GM21619 (cell line): ENCODE measurements at regions not wholly inside any gene's neighbourhood (a gene's known extent, or its start where the extent isn't known, plus 50 kb on each side); places are given as distances from the start of the nearest gene placed in this dataset.
"Not testable (repeated sequence)": the region's sequence is repeated elsewhere in the genome, so short reads cannot be mapped to it uniquely, and the experiment has no call there.

Source experiments
- ATAC-seq: cut with Tn5 transposase; IDR thresholded peaks from one replicate; pipeline ENCODE4 v1.9.1; 2021; ENCODE audit not compliant: unreplicated experiment

- no peak for ATAC-seq
Measured at GRCh38 chr10:86579883-86580520, 58.4 kb upstream of the WAPL start.

DNA sequence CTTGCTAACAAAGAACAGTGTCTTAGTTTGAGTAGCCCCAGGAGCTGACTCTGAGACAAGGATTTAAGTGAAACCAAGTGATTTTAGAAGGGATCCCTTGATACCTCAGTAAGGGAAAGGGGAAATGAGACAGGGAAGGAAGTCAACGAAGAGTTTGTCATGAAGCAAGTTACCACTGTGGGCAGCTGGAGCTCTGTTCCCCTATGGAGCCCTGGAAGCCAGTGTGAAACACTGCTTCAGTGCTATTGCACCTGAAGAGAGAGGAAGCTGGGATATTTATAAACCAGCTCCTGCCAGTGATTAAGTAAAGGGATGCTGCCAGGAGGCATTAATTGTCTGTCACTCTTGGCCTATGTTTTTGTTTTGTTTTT, 58.9 kb upstream of the WAPL start:
- no peak for ATAC-seq

- peak; percentile 64 for ATAC-seq
Measured at GRCh38 chr10:86583983-86584382, 62.4 kb upstream of the WAPL start.

DNA sequence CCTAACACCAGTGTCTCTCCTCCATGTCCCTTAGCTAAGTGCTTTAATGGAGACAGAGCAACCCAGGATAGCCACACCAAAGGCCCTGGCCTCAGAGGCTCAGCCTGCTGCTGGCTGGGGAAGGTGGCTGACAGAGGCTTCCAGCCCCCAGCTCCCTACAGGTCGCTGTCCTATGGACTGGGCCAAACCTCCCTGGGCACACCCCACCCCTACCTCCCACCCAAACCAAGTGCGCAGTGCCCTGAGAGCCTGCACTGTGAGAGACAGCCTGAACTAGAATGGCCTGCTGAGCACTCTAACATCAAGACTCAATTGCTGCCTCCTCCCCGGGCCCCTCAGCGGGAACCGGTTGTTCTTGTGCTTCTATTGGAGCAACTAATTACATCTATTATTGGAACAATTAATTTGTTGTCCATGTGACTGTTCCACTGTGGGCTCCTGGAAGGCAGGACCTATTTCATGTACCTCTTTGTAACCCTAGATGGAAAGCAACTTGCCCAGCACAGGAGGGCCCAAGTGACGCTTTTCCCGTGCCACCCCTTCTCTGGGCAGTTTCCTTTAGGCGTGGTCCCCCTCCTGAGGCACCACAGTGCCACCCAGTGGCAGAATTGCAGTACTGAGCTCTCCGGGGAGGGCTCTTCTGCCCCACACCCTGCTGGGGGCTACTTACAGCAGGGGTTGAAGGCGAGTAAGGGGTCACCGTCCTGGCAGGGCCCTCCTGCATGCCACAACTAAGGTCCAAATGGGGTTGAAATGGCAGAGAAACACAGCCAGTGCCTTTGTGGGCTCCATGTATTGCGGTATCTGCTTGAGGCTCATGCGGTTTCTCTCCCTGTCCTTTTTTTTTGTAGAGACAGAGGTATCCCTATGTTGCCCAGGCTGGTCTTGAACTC, 63.7 kb upstream of the WAPL start:
- peak; percentile 91 for ATAC-seq

DNA sequence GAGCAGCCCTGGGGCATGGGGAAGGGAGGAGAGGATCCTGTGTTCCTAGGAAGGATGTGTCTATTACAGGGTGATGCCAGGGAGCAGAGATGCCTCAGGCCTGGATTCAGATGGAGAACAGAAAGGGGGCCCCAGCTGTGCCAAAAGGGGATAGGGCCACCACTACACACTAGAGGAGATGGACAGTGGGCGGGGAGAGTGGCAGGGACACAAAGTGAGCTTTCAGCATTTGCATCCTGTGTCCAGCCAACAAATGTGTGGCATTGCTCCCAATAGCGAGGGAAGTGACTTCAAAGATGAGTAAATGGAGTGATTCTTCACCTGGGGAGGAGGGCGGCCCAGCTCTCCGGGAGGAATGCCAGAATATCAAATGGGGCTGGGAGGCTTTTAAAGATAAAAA, 64.9 kb upstream of the WAPL start:
- no peak for ATAC-seq

DNA sequence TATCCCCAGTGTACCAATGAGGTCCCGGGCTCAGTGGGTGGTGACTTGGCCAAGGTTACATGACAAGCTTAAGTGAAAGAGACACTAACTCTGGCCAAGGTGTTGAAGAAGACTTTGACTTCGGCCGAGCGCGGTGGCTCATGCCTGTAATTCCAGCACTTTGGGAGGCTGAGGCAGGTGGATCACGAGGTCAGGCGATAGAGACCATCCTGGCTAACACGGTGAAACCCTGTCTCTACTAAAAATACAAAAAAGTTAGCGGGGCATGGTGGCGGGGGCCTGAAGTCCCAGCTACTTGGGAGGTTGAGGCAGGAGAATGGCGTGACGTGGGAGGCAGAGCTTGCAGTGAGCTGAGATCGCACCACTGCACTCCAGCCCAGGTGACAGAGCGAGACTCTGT, 65.6 kb upstream of the OPN4 start:
- ATAC-seq, result not testable (repeated sequence)

DNA sequence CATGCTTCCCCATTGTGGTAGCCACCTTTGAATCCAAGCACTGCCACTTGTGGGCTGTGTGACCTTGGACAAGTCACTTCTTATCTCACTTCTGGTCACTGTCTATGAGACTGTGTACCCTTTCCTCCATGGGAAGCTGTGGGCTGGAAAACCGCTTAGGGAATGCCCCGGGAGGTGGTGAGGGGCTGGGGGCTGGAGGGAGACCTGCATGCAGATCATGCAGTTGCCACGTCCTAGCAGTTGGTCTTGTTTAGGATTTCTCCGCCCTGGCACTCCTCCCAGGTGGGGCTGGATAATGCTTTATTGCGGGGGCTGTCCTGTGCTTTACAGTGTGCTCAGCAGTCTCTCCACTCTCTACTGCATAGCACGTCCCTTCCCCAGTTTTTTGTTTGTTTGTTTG, 62.9 kb upstream of the OPN4 start:
- no peak for ATAC-seq

DNA sequence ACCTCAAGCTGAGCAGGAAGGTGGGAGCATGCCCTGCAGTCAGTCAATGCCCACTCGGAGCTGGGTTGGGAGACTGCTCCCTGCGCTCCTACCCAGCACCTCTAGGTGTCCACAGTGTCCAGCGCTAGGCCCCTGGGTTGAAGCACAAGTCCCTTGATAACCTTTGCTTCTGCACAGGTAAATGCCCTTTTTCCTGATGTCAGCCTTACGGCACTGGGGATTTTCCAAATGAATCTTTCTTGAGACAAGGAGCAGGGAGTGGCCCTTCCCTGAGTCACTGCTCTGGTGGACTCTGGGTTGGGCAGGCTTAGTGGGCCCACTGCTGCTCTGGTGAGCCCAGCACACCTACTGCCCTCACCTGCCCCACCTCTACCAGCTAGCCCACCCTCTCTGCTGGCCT, 61.9 kb upstream of the OPN4 start:
- ATAC-seq, result no peak

- no peak for ATAC-seq
Measured at GRCh38 chr10:86594535-86594934, 59.8 kb upstream of the OPN4 start.

- no peak for ATAC-seq
Measured at GRCh38 chr10:86595496-86595895, 58.9 kb upstream of the OPN4 start.

DNA sequence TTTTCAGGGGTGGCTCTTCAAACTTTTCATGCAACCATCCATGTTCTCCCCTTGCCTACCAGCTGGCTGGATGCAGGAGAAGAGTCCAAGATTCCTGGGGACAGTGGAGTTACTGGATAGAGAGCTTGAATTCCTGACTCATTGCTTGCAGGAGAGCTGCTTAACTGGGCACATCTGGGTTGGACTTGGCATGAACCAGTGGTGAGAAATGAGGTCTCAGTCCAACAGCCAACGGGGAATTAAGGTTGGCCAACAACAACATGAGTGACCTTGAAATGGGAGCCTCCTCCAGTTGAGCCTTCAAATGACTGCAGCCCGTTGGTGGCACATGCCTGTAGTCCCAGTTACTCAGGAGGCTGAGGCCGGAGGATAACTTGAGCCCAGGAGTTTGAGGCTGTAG, 58.1 kb upstream of the OPN4 start:
- no peak for ATAC-seq

- no peak for ATAC-seq
Measured at GRCh38 chr10:86597306-86597705, 57.0 kb upstream of the OPN4 start.

- ATAC-seq, result no peak
Measured at GRCh38 chr10:86598151-86598550, 56.2 kb upstream of the OPN4 start.

- no peak for ATAC-seq
Measured at GRCh38 chr10:86599041-86599440, 55.3 kb upstream of the OPN4 start.

- peak; percentile 87 for ATAC-seq
Measured at GRCh38 chr10:86599729-86600128, 54.6 kb upstream of the OPN4 start.

GRCh38 chr10:86600296-86600695, 54.1 kb upstream of the OPN4 start:
- ATAC-seq, result no peak

DNA sequence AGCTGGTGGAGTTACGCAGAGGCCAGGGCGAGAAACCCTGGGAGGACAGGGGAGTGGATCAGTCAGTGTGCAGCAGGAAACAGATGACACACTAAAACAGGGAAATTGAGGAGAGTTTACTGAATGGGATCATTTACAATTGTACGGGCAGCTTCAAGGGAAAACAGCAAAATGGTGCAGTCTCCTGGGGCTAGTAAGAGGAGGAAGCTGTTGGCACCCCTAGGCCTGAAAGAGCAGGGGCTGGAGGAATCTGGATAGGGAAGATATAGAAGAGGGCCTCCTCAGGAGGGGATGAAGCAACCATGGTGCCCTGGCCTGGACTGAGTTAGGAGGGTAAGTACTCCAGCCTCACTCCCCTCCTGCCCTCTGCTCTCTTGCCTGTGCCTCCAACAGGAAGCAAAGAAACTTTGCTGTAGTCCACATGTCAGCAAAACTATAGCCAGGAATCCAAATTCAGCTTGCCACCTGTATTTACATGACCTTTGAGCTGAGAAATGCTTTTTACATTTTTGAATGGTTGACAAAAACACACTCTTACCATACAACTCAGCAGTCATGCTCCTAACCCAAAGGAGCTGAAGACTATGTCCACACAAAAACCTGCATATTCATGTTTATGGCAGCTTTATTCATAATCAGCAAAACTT, 52.3 kb upstream of the OPN4 start:
- no peak for ATAC-seq

GRCh38 chr10:86603256-86603655, 51.1 kb upstream of the OPN4 start:
- no peak for ATAC-seq
